WTC11 (cell line): ENCODE measurements at regions not wholly inside any gene's neighbourhood (a gene's known extent, or its start where the extent isn't known, plus 50 kb on each side); places are given as distances from the start of the nearest gene placed in this dataset.

ENCODE experiments used
- ATAC-seq: fragments of 200-7000 bp; cut with Tn5 transposase; 2 replicates; pipeline ENCODE4 v1.10.0; 2021; ENCODE audit warnings: mild to moderate bottlenecking, moderate library complexity
- CTCF ChIA-PET: fragments of 300-600 bp; sonication (Branson Sonifier 250); formaldehyde crosslinking; loops from one replicate; lab custom pipeline; 2021; ENCODE audit warnings: antibody characterized with exemption; lab: Charles Lee
- POLR2A ChIA-PET: fragments of 350-600 bp; sonication (Branson Sonifier 250); formaldehyde crosslinking; loops from one replicate; lab custom pipeline; 2021; ENCODE audit warnings: antibody characterized with exemption; lab: Charles Lee
- DNase-seq: peaks from one replicate; pipeline ENCODE4 v3.0.0; 2021; ENCODE audit warnings: low spot score
- H3K27ac Mint-ChIP-seq: 2 replicates; pipeline ENCODE4 v1.8.0; 2021; ENCODE audit warnings: mixed read lengths
- H3K27me3 Mint-ChIP-seq: 2 replicates; pipeline ENCODE4 v1.8.0; 2021; ENCODE audit warnings: low read depth, mild to moderate bottlenecking, moderate library complexity, mixed read lengths
- H3K36me3 Mint-ChIP-seq: 2 replicates; pipeline ENCODE4 v1.8.0; 2021; ENCODE audit warnings: mixed read lengths
- H3K4me1 Mint-ChIP-seq: 2 replicates; pipeline ENCODE4 v1.8.0; 2022; ENCODE audit warnings: mixed read lengths
- H3K4me3 Mint-ChIP-seq: 2 replicates; pipeline ENCODE4 v1.8.0; 2021; ENCODE audit warnings: mild to moderate bottlenecking, moderate library complexity, mixed read lengths
- H3K9me3 Mint-ChIP-seq: 2 replicates; pipeline ENCODE4 v1.8.0; 2021; ENCODE audit warnings: mixed read lengths
- CREM ChIP-seq: sonication (generic); formaldehyde crosslinking; IDR thresholded peaks from 2 replicates; pipeline ENCODE4 v1.8.1; 2022; ENCODE audit warnings: mild to moderate bottlenecking, missing genetic modification reagents, moderate library complexity
- EMX1 ChIP-seq: fragments of 250-450 bp; sonication (Bioruptor Pico); IDR thresholded peaks from 2 replicates; pipeline ENCODE4 v1.8.0; 2021; ENCODE audit warnings: mild to moderate bottlenecking
- ESRRA ChIP-seq: sonication (generic); formaldehyde crosslinking; IDR thresholded peaks from 2 replicates; pipeline ENCODE4 v1.8.1; 2022; ENCODE audit warnings: mild to moderate bottlenecking, missing genetic modification reagents, borderline replicate concordance
- ETV6 ChIP-seq: sonication (generic); formaldehyde crosslinking; IDR thresholded peaks from 2 replicates; pipeline ENCODE4 v1.8.1; 2022; ENCODE audit warnings: mild to moderate bottlenecking, missing genetic modification reagents
- GTF2I ChIP-seq: fragments of 250-450 bp; sonication (Bioruptor Pico); conservative IDR thresholded peaks from 2 replicates; pipeline ENCODE4 v1.4.0; 2021; ENCODE audit warnings: mild to moderate bottlenecking
- HMGA2 ChIP-seq: fragments of 250-450 bp; sonication (Bioruptor Pico); IDR thresholded peaks from 2 replicates; pipeline ENCODE4 v1.4.0; 2021; ENCODE audit warnings: mild to moderate bottlenecking, moderate library complexity
- NFE2L1 ChIP-seq: sonication (generic); formaldehyde crosslinking; IDR thresholded peaks from 2 replicates; pipeline ENCODE4 v1.8.1; 2023; ENCODE audit warnings: missing genetic modification reagents
- NR3C1 ChIP-seq: sonication (generic); formaldehyde crosslinking; conservative IDR thresholded peaks from 2 replicates; pipeline ENCODE4 v1.8.1; 2023; ENCODE audit warnings: low read depth, mild to moderate bottlenecking, missing genetic modification reagents
- RELA ChIP-seq: sonication (generic); formaldehyde crosslinking; IDR thresholded peaks from 2 replicates; pipeline ENCODE4 v1.8.1; 2022; ENCODE audit warnings: missing genetic modification reagents, mild to moderate bottlenecking, borderline replicate concordance
- SMAD4 ChIP-seq: sonication (generic); formaldehyde crosslinking; IDR thresholded peaks from 2 replicates; pipeline ENCODE4 v1.8.0; 2022; ENCODE audit warnings: mild to moderate bottlenecking, missing genetic modification reagents
- TCF7 ChIP-seq: sonication (generic); formaldehyde crosslinking; IDR thresholded peaks from 2 replicates; pipeline ENCODE4 v1.8.0; 2022; ENCODE audit warnings: mild to moderate bottlenecking, low read depth, missing genetic modification reagents, moderate library complexity
- TEAD4 ChIP-seq: sonication (generic); formaldehyde crosslinking; IDR thresholded peaks from 2 replicates; pipeline ENCODE4 v1.8.0; 2022; ENCODE audit warnings: mild to moderate bottlenecking, missing genetic modification reagents
- TP53 ChIP-seq: sonication (generic); formaldehyde crosslinking; IDR thresholded peaks from 2 replicates; pipeline ENCODE4 v1.8.1; 2023; ENCODE audit warnings: mild to moderate bottlenecking, missing genetic modification reagents
- ZBTB21 ChIP-seq: sonication (generic); formaldehyde crosslinking; IDR thresholded peaks from 2 replicates; pipeline ENCODE4 v1.8.1; 2023; ENCODE audit warnings: mild to moderate bottlenecking, missing genetic modification reagents, borderline replicate concordance
- ZNF138 ChIP-seq: sonication (generic); formaldehyde crosslinking; conservative IDR thresholded peaks from 2 replicates; pipeline ENCODE4 v1.8.1; 2022; ENCODE audit warnings: mild to moderate bottlenecking, moderate library complexity, missing genetic modification reagents
- ZNF263 ChIP-seq: sonication (generic); formaldehyde crosslinking; IDR thresholded peaks from 2 replicates; pipeline ENCODE4 v1.8.1; 2022; ENCODE audit warnings: low read depth, mild to moderate bottlenecking, moderate library complexity, missing genetic modification reagents
- ZNF396 ChIP-seq: fragments of 250-450 bp; sonication (Bioruptor Pico); IDR thresholded peaks from 2 replicates; pipeline ENCODE4 v1.8.0; 2021; ENCODE audit warnings: mild to moderate bottlenecking, moderate library complexity, borderline replicate concordance
- ZNF416 ChIP-seq: fragments of 250-450 bp; sonication (Bioruptor Pico); IDR thresholded peaks from 2 replicates; pipeline ENCODE4 v1.9.0; 2021; ENCODE audit warnings: mild to moderate bottlenecking, inconsistent platforms
- TF ChIP-seq, protein P1 (sequence below): fragments of 250-450 bp; sonication (Bioruptor Pico); conservative IDR thresholded peaks from 2 replicates; pipeline ENCODE4 v1.9.0; 2021; ENCODE audit warnings: mild to moderate bottlenecking
- TF ChIP-seq, protein P2 (sequence below): sonication (generic); formaldehyde crosslinking; IDR thresholded peaks from 2 replicates; pipeline ENCODE4 v1.8.1; 2023; ENCODE audit warnings: mild to moderate bottlenecking, missing genetic modification reagents, moderate library complexity
- TF ChIP-seq, protein P3 (sequence below): sonication (generic); formaldehyde crosslinking; conservative IDR thresholded peaks from 2 replicates; pipeline ENCODE4 v1.8.1; 2022; ENCODE audit warnings: mild to moderate bottlenecking, missing genetic modification reagents
- TF ChIP-seq, protein P4 (sequence below): fragments of 250-450 bp; sonication (Bioruptor Pico); IDR thresholded peaks from 2 replicates; pipeline ENCODE4 v1.9.0; 2021; ENCODE audit warnings: mild to moderate bottlenecking
- TF ChIP-seq, protein P5 (sequence below): sonication (generic); formaldehyde crosslinking; IDR thresholded peaks from 2 replicates; pipeline ENCODE4 v1.8.1; 2023; ENCODE audit warnings: mild to moderate bottlenecking, missing genetic modification reagents, borderline replicate concordance

DNA sequence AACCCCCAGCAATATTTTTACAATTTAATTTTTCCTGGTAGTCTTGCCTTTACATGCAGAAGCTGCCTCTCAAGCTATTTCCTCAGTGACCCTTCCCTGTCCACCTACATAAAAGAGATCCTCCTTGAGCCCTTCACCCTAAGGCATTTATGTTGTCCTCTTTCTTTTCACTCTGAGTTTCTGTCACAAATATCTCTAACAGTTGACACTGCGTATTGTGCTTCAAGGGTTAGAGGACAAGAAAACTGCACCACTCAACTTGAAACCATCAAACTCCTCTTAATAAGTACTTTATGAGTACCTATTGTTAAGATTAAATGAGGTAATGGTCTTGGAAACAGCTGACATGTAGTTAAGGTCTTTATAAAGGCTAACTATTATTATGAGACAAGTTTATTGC lies 557.7 kb downstream of the TRHDE start (continued):
- TF ChIP-seq, protein P1, sequence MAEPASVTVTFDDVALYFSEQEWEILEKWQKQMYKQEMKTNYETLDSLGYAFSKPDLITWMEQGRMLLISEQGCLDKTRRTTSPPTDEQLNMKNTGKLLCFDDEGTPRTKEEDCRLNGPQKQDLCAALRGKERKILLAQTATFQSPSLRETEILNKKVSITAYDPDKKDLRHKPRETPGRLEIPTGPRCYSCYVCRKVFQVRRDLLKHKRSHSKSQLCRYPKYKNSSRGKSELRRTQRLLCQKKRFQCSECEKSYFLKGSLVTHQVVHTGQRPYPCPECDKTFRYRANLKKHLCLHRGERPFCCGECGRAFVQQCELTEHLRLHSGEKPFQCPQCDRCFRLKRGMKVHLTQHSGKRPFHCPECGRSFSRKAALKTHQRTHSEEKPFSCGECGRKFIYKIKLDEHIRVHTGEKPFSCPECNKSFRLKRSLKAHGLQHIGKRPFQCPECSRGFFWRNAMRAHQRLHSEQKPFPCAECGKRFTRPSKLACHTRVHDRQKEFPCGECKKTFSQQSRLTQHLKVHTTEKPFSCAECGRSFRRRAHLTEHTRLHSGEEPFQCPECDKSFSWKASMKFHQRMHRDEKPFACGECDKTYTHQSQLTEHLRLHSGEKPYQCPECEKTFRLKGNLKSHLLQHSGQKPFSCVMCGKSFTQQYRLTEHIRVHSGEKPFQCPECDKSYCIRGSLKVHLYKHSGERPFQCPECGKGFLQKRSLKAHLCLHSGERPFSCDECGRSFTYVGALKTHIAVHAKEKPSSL: no peak
- TF ChIP-seq ZBTB21 (CRISPR knock-in tag) (no peak), ZNF138 (CRISPR knock-in tag) (no peak), ETV6 (CRISPR knock-in tag) (no peak), HMGA2 (CRISPR knock-in tag) (no peak)
- TF ChIP-seq, protein P2, sequence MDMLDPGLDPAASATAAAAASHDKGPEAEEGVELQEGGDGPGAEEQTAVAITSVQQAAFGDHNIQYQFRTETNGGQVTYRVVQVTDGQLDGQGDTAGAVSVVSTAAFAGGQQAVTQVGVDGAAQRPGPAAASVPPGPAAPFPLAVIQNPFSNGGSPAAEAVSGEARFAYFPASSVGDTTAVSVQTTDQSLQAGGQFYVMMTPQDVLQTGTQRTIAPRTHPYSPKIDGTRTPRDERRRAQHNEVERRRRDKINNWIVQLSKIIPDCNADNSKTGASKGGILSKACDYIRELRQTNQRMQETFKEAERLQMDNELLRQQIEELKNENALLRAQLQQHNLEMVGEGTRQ (CRISPR knock-in tag): no peak

DNA sequence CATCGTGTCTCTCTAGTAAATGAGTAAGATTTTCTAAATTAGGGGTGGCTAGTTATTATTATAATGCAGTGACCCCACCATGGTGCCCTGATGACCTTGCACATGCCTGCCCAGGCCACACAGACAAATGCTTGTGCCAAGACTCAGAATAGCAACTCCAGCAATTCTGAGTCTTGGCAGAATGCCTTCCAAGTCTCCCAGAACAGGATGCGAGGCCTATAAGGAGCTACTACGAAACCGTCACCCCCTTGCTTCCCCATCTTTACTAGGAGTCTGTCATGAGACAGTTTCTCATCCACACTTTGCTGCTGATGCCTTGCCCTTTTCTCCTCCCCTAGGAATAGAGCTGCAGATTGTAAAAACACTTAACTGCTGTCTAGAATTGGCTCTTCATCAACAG lies 559.9 kb downstream of the TRHDE start:
- ATAC-seq: no peak
- POLR2A ChIA-PET: no interaction called here

DNA sequence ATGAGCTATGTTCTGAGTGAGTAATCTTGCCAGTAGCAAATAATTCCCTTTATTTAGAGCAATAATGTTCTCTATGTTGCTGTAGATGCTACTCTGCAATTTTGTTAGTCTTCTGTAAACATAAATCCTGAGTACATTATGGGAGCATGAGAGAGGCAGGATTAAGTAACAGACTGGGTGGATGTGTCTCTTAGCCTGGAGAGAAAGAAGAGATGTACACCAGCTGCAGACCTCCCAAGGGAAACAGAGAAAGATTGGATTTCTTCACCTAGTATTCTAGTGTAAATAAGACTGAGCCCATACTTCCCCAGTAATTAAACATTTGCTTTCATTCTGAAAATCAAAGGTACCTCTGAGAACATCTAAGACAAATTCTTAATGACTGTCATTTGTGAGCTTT lies 564.0 kb downstream of the TRHDE start:
- peaks cover 1% of the 10 kb centered on the region for H3K36me3 Mint-ChIP-seq
- ChIA-PET POLR2A (no interaction called here), CTCF (no interaction called here)
- TF ChIP-seq NFE2L1 (CRISPR knock-in tag) (no peak), ZNF263 (CRISPR knock-in tag) (no peak), ZNF416 (CRISPR knock-in tag) (no peak), CREM (CRISPR knock-in tag) (no peak), SMAD4 (CRISPR knock-in tag) (no peak), ZBTB21 (CRISPR knock-in tag) (no peak), ESRRA (CRISPR knock-in tag) (no peak), EMX1 (CRISPR knock-in tag) (no peak), NR3C1 (CRISPR knock-in tag) (no peak)
- TF ChIP-seq, protein P3, sequence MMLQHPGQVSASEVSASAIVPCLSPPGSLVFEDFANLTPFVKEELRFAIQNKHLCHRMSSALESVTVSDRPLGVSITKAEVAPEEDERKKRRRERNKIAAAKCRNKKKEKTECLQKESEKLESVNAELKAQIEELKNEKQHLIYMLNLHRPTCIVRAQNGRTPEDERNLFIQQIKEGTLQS: no peak
- H3K4me1 Mint-ChIP-seq: peaks cover 25% of the 10 kb centered on the region
- peaks cover 1% of the 10 kb centered on the region for H3K9me3 Mint-ChIP-seq
- ATAC-seq (no peak), DNase-seq (no peak)
- no peaks in the 10 kb centered on the region for H3K27me3 Mint-ChIP-seq
- no peak overlapping the region for H3K4me3 Mint-ChIP-seq
- H3K27ac Mint-ChIP-seq: no peak overlapping the region

More for the DNA sequence above, 559.9 kb downstream of the TRHDE start:
- H3K9me3 Mint-ChIP-seq: no peaks in the 10 kb centered on the region
- H3K27ac Mint-ChIP-seq: no peak overlapping the region
- no peaks in the 10 kb centered on the region for H3K36me3 Mint-ChIP-seq
- peaks cover 32% of the 10 kb centered on the region for H3K4me1 Mint-ChIP-seq
- CTCF ChIA-PET: no interaction called here
- DNase-seq: no peak
- TF ChIP-seq TEAD4 (CRISPR knock-in tag) (no peak), TCF7 (CRISPR knock-in tag) (no peak)
- no peak overlapping the region for H3K4me3 Mint-ChIP-seq
- no peaks in the 10 kb centered on the region for H3K27me3 Mint-ChIP-seq

DNA sequence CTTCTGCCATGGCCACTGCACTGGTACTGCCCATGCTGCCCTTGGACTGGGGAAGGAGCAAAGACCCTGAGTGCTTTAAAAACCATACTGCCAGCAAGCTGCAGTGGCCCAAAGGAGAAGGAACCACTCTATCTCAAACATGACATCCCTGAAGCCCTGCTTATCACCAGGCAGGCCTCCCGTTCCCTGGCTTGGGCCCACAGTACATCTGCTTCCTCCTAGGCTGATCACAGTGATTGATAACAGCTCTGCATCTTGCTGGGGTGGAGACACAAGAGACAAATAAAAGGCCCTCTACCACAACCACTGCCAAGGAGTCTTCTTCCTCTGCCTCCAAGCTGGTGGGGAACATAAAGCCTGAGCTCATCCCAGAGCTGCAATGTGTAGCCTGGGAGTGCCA lies 567.5 kb downstream of the TRHDE start:
- no peaks in the 10 kb centered on the region for H3K27me3 Mint-ChIP-seq
- DNase-seq (no peak), ATAC-seq (no peak)
- H3K27ac Mint-ChIP-seq: no peak overlapping the region
- POLR2A ChIA-PET: no interaction called here
- H3K4me1 Mint-ChIP-seq: peaks cover 10% of the 10 kb centered on the region
- no peak overlapping the region for H3K4me3 Mint-ChIP-seq
- peaks cover 28% of the 10 kb centered on the region for H3K36me3 Mint-ChIP-seq
- CTCF ChIA-PET: no interaction called here
- H3K9me3 Mint-ChIP-seq: peaks cover 36% of the 10 kb centered on the region
- TF ChIP-seq ZNF396 (CRISPR knock-in tag): no peak
- TF ChIP-seq, protein P4, sequence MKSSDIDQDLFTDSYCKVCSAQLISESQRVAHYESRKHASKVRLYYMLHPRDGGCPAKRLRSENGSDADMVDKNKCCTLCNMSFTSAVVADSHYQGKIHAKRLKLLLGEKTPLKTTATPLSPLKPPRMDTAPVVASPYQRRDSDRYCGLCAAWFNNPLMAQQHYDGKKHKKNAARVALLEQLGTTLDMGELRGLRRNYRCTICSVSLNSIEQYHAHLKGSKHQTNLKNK (CRISPR knock-in tag): no peak
- TF ChIP-seq, protein P5, sequence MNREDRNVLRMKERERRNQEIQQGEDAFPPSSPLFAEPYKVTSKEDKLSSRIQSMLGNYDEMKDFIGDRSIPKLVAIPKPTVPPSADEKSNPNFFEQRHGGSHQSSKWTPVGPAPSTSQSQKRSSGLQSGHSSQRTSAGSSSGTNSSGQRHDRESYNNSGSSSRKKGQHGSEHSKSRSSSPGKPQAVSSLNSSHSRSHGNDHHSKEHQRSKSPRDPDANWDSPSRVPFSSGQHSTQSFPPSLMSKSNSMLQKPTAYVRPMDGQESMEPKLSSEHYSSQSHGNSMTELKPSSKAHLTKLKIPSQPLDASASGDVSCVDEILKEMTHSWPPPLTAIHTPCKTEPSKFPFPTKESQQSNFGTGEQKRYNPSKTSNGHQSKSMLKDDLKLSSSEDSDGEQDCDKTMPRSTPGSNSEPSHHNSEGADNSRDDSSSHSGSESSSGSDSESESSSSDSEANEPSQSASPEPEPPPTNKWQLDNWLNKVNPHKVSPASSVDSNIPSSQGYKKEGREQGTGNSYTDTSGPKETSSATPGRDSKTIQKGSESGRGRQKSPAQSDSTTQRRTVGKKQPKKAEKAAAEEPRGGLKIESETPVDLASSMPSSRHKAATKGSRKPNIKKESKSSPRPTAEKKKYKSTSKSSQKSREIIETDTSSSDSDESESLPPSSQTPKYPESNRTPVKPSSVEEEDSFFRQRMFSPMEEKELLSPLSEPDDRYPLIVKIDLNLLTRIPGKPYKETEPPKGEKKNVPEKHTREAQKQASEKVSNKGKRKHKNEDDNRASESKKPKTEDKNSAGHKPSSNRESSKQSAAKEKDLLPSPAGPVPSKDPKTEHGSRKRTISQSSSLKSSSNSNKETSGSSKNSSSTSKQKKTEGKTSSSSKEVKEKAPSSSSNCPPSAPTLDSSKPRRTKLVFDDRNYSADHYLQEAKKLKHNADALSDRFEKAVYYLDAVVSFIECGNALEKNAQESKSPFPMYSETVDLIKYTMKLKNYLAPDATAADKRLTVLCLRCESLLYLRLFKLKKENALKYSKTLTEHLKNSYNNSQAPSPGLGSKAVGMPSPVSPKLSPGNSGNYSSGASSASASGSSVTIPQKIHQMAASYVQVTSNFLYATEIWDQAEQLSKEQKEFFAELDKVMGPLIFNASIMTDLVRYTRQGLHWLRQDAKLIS (CRISPR knock-in tag): no peak
- no peak for TF ChIP-seq TP53 (CRISPR knock-in tag)
- TF ChIP-seq ETV6 (CRISPR knock-in tag): no peak
- TF ChIP-seq RELA (CRISPR knock-in tag): no peak
- TF ChIP-seq GTF2I: no peak
- TF ChIP-seq NFE2L1 (CRISPR knock-in tag): no peak
